ENCODE measurements at regions not wholly inside any gene's neighbourhood (a gene's known extent, or its start where the extent isn't known, plus 50 kb on each side); places are given as distances from the start of the nearest gene placed in this dataset.
"Not testable (repeated sequence)": the region's sequence is repeated elsewhere in the genome, so short reads cannot be mapped to it uniquely, and the experiment has no call there.

GRCh38 chr6:49326347-49326746 lies 136.7 kb downstream of the MMUT start:
- intact Hi-C loops (cut with micrococcal nuclease): no loop called here
- H3K36me3 Mint-ChIP-seq (ENCODE audit: low read depth): no peaks in the 10 kb centered on the region

GRCh38 chr6:49325891-49326290 lies 137.2 kb downstream of the MMUT start:
- Mint-ChIP-seq H3K4me3 (ENCODE audit: low read depth) (no peak overlapping the region), H3K4me1 (ENCODE audit: low read depth) (no peaks in the 10 kb centered on the region), H3K27ac (no peak overlapping the region), H3K36me3 (ENCODE audit: low read depth) (no peaks in the 10 kb centered on the region), H3K27me3 (ENCODE audit: low read depth) (no peaks in the 10 kb centered on the region), H3K9me3 (no peaks in the 10 kb centered on the region)
- no peak for DNase-seq (ENCODE audit: low spot score)
- intact Hi-C loops (cut with micrococcal nuclease): no loop called here

More at GRCh38 chr6:49326347-49326746, 136.7 kb downstream of the MMUT start:
- no peaks in the 10 kb centered on the region for H3K27me3 Mint-ChIP-seq (ENCODE audit: low read depth)
- H3K27ac Mint-ChIP-seq: no peak overlapping the region
- no peak overlapping the region for H3K4me3 Mint-ChIP-seq (ENCODE audit: low read depth)
- H3K4me1 Mint-ChIP-seq (ENCODE audit: low read depth): no peaks in the 10 kb centered on the region
- no peaks in the 10 kb centered on the region for H3K9me3 Mint-ChIP-seq
- no peak for DNase-seq (ENCODE audit: low spot score)

- Mint-ChIP-seq H3K9me3 (no peaks in the 10 kb centered on the region), H3K36me3 (ENCODE audit: low read depth) (no peaks in the 10 kb centered on the region), H3K4me3 (ENCODE audit: low read depth) (no peak overlapping the region), H3K4me1 (ENCODE audit: low read depth) (no peaks in the 10 kb centered on the region), H3K27me3 (ENCODE audit: low read depth) (no peaks in the 10 kb centered on the region), H3K27ac (no peak overlapping the region)
- no peak for DNase-seq (ENCODE audit: low spot score)
- intact Hi-C loops (cut with micrococcal nuclease): no loop called here
Measured at GRCh38 chr6:49322861-49323260, 140.2 kb downstream of the MMUT start.

- Mint-ChIP-seq H3K4me3 (ENCODE audit: low read depth) (no peak overlapping the region), H3K36me3 (ENCODE audit: low read depth) (no peaks in the 10 kb centered on the region), H3K27me3 (ENCODE audit: low read depth) (no peaks in the 10 kb centered on the region), H3K4me1 (ENCODE audit: low read depth) (no peaks in the 10 kb centered on the region), H3K27ac (no peak overlapping the region), H3K9me3 (no peaks in the 10 kb centered on the region)
- intact Hi-C loops (cut with micrococcal nuclease): no loop called here
- DNase-seq (ENCODE audit: low spot score): no peak
Measured at GRCh38 chr6:49321561-49322072, 141.4 kb downstream of the MMUT start.

- Mint-ChIP-seq H3K4me1 (ENCODE audit: low read depth) (no peaks in the 10 kb centered on the region), H3K27ac (no peak overlapping the region), H3K9me3 (no peaks in the 10 kb centered on the region), H3K4me3 (ENCODE audit: low read depth) (no peak overlapping the region), H3K36me3 (ENCODE audit: low read depth) (no peaks in the 10 kb centered on the region), H3K27me3 (ENCODE audit: low read depth) (no peaks in the 10 kb centered on the region)
- DNase-seq (ENCODE audit: low spot score): no peak
- intact Hi-C loops (cut with micrococcal nuclease): no loop called here
Measured at GRCh38 chr6:49305010-49305409, 158.0 kb downstream of the MMUT start.

- H3K27me3 Mint-ChIP-seq (ENCODE audit: low read depth); H3K36me3 Mint-ChIP-seq (ENCODE audit: low read depth); H3K4me3 Mint-ChIP-seq (ENCODE audit: low read depth); H3K4me1 Mint-ChIP-seq (ENCODE audit: low read depth); DNase-seq (ENCODE audit: low spot score); intact Hi-C loops (cut with micrococcal nuclease); H3K9me3 Mint-ChIP-seq; H3K27ac Mint-ChIP-seq: not testable (repeated sequence)
Measured at GRCh38 chr6:49304393-49304792, 158.7 kb downstream of the MMUT start.

GRCh38 chr6:49300911-49301310 lies 162.1 kb downstream of the MMUT start:
- H3K36me3 Mint-ChIP-seq (ENCODE audit: low read depth): no peaks in the 10 kb centered on the region
- H3K4me3 Mint-ChIP-seq (ENCODE audit: low read depth): no peak overlapping the region
- no peaks in the 10 kb centered on the region for H3K9me3 Mint-ChIP-seq
- no peaks in the 10 kb centered on the region for H3K27me3 Mint-ChIP-seq (ENCODE audit: low read depth)
- no peak overlapping the region for H3K27ac Mint-ChIP-seq
- DNase-seq (ENCODE audit: low spot score): no peak
- no peaks in the 10 kb centered on the region for H3K4me1 Mint-ChIP-seq (ENCODE audit: low read depth)
- intact Hi-C loops (cut with micrococcal nuclease): no loop called here

GRCh38 chr6:49300443-49300842 lies 162.6 kb downstream of the MMUT start:
- no peak for DNase-seq (ENCODE audit: low spot score)
- intact Hi-C loops (cut with micrococcal nuclease): no loop called here
- Mint-ChIP-seq H3K27me3 (ENCODE audit: low read depth) (no peaks in the 10 kb centered on the region), H3K4me1 (ENCODE audit: low read depth) (no peaks in the 10 kb centered on the region), H3K9me3 (no peaks in the 10 kb centered on the region), H3K27ac (no peak overlapping the region), H3K36me3 (ENCODE audit: low read depth) (no peaks in the 10 kb centered on the region), H3K4me3 (ENCODE audit: low read depth) (no peak overlapping the region)

GRCh38 chr6:49299279-49299678 lies 163.8 kb downstream of the MMUT start:
- Mint-ChIP-seq H3K9me3 (no peaks in the 10 kb centered on the region), H3K4me1 (ENCODE audit: low read depth) (no peaks in the 10 kb centered on the region), H3K36me3 (ENCODE audit: low read depth) (no peaks in the 10 kb centered on the region), H3K27ac (no peak overlapping the region), H3K27me3 (ENCODE audit: low read depth) (no peaks in the 10 kb centered on the region), H3K4me3 (ENCODE audit: low read depth) (no peak overlapping the region)
- DNase-seq (ENCODE audit: low spot score): no peak
- intact Hi-C loops (cut with micrococcal nuclease): no loop called here

- Mint-ChIP-seq H3K4me1 (ENCODE audit: low read depth) (no peaks in the 10 kb centered on the region), H3K27me3 (ENCODE audit: low read depth) (no peaks in the 10 kb centered on the region), H3K27ac (no peak overlapping the region), H3K9me3 (peaks cover 4% of the 10 kb centered on the region), H3K4me3 (ENCODE audit: low read depth) (no peak overlapping the region), H3K36me3 (ENCODE audit: low read depth) (no peaks in the 10 kb centered on the region)
- no peak for DNase-seq (ENCODE audit: low spot score)
- intact Hi-C loops (cut with micrococcal nuclease): no loop called here
Measured at GRCh38 chr6:49284180-49284579, 178.9 kb downstream of the MMUT start.

- H3K27me3 Mint-ChIP-seq (ENCODE audit: low read depth); H3K27ac Mint-ChIP-seq; DNase-seq (ENCODE audit: low spot score); H3K4me3 Mint-ChIP-seq (ENCODE audit: low read depth); H3K36me3 Mint-ChIP-seq (ENCODE audit: low read depth); intact Hi-C loops (cut with micrococcal nuclease); H3K4me1 Mint-ChIP-seq (ENCODE audit: low read depth): not testable (repeated sequence)
- H3K9me3 Mint-ChIP-seq: peaks cover 17% of the 10 kb centered on the region
Measured at GRCh38 chr6:49274809-49275769, 188.0 kb downstream of the MMUT start.

- H3K36me3 Mint-ChIP-seq (ENCODE audit: low read depth): no peaks in the 10 kb centered on the region
- intact Hi-C loops (cut with micrococcal nuclease): no loop called here
- no peaks in the 10 kb centered on the region for H3K4me1 Mint-ChIP-seq (ENCODE audit: low read depth)
- no peaks in the 10 kb centered on the region for H3K27me3 Mint-ChIP-seq (ENCODE audit: low read depth)
- no peak overlapping the region for H3K4me3 Mint-ChIP-seq (ENCODE audit: low read depth)
- H3K9me3 Mint-ChIP-seq: no peaks in the 10 kb centered on the region
- H3K27ac Mint-ChIP-seq: no peak overlapping the region
- no peak for DNase-seq (ENCODE audit: low spot score)
Measured at GRCh38 chr6:49269190-49269589, 193.9 kb downstream of the MMUT start.

- intact Hi-C loops (cut with micrococcal nuclease): no loop called here
- Mint-ChIP-seq H3K4me3 (ENCODE audit: low read depth) (no peak overlapping the region), H3K36me3 (ENCODE audit: low read depth) (no peaks in the 10 kb centered on the region), H3K9me3 (no peaks in the 10 kb centered on the region), H3K27ac (no peak overlapping the region), H3K27me3 (ENCODE audit: low read depth) (no peaks in the 10 kb centered on the region), H3K4me1 (ENCODE audit: low read depth) (no peaks in the 10 kb centered on the region)
- no peak for DNase-seq (ENCODE audit: low spot score)
Measured at GRCh38 chr6:49264909-49265308, 198.1 kb downstream of the MMUT start.
